Ovary (tissue), 7 donors: ENCODE measurements at regions not wholly inside any gene's neighbourhood (a gene's known extent, or its start where the extent isn't known, plus 50 kb on each side); places are given as distances from the start of the nearest gene placed in this dataset.

Experiments
- DNase-seq, 5 donors: peaks; one replicate each; pipeline ENCODE4 v3.0.0-alpha.2; 2019 to 2020
- H3K27ac ChIP-seq, 2 donors: fragments of 200-600 bp; one replicate each; pipeline versions ENCODE4 v1.5.1 to v1.8.0; 2019 to 2022
- H3K27me3 ChIP-seq: fragments of 200-600 bp; one replicate; pipeline ENCODE4 v1.8.0; 2022
- H3K36me3 ChIP-seq: fragments of 200-600 bp; sonication (generic); one replicate; pipeline ENCODE4 v1.5.1; 2019
- H3K4me1 ChIP-seq: one replicate; pipeline ENCODE4 v1.8.1; 2013; ENCODE audit warnings: mild to moderate bottlenecking, moderate library complexity; ENCODE audit not compliant: insufficient read depth
- H3K4me3 ChIP-seq: fragments of 200-600 bp; sonication (generic); one replicate; pipeline ENCODE4 v1.5.1; 2017
- H3K9me3 ChIP-seq, 2 donors: fragments of 200-600 bp in 1 of 2; sonication (generic) in 1 of 2; one replicate each; pipeline versions ENCODE4 v1.5.1 to v1.8.1; 2013 to 2019; ENCODE audit warnings: mild to moderate bottlenecking in 1 of 2, moderate library complexity in 1 of 2
- EP300 ChIP-seq: sonication (generic); formaldehyde crosslinking; IDR thresholded peaks from one replicate; pipeline ENCODE4 v1.6.1; 2017; ENCODE audit warnings: antibody characterized with exemption
- POLR2A ChIP-seq: fragments of 450-650 bp; IDR thresholded peaks from one replicate; pipeline ENCODE4 v1.6.1; 2017; ENCODE audit warnings: antibody characterized with exemption, mild to moderate bottlenecking, moderate library complexity
- WGBS, 3 donors: extraction: QIAGEN DNeasy Blood & Tissue Kit in 1 of 3; methylation state at CpG; one replicate each; pipeline versions ENCODE4 v1.1.5 to v1.1.7; 2013 to 2017; 5-methylcytosine and 5-hydroxymethylcytosine counted together
- intact Hi-C, 4 donors: fragments of 100-400 bp; cut with DNase I; formaldehyde crosslinking; loops; one replicate each; pipeline versions ENCODE4 v1.11.0 to v1.15.1; 2022 to 2023
- TF ChIP-seq, protein P1 (sequence below), 3 donors: fragments of 450-650 bp in 2 of 3; fragments of 200-600 bp in 1 of 3; IDR thresholded peaks; one replicate each; pipeline versions ENCODE4 v1.5.1 to v1.8.0; 2016 to 2022; ENCODE audit warnings: antibody characterized with exemption in 3 of 3, mild to moderate bottlenecking in 1 of 3
- donor health status: DM: no; HTN: no; CAD: no; lungs with moderate emphysema.
- donor health status: DM: no; HTN: no; CAD: no.
- donor health status: Bipolar disorder and iron deficiency.
- donor health status: DM: no; HTN: no; CAD: no.
- donor health status: DM: yes; HTN: yes; CAD: no.

GRCh38 chr21:38985568-38986378 is 180.0 kb downstream of the ETS2 start:
- Histone ChIP-seq H3K4me3 (no peak overlapping the region), H3K27me3 (no peaks in the 10 kb centered on the region), H3K36me3 (no peaks in the 10 kb centered on the region), H3K9me3 (no peaks in the 10 kb centered on the region), H3K27ac (peak overlapping the region; percentile 47 to 56), H3K4me1 (peaks cover 17% of the 10 kb centered on the region)
- intact Hi-C loops, result no loop called here
- 8 to 15% (median 11%) methylated on average over 18 of the region's 18 CpGs for WGBS, 3 donors
- DNase-seq, result peak; percentile 73 to 83 (median 76)
- TF ChIP-seq EP300 (no peak), POLR2A (no peak)

- Histone ChIP-seq H3K4me3 (no peak overlapping the region), H3K9me3 (no peaks in the 10 kb centered on the region), H3K36me3 (no peaks in the 10 kb centered on the region), H3K4me1 (peaks cover 13% of the 10 kb centered on the region), H3K27ac (peak overlapping the region; percentile 47 to 56), H3K27me3 (no peaks in the 10 kb centered on the region)
- TF ChIP-seq EP300 (no peak), POLR2A (no peak)
- TF ChIP-seq, protein P1, sequence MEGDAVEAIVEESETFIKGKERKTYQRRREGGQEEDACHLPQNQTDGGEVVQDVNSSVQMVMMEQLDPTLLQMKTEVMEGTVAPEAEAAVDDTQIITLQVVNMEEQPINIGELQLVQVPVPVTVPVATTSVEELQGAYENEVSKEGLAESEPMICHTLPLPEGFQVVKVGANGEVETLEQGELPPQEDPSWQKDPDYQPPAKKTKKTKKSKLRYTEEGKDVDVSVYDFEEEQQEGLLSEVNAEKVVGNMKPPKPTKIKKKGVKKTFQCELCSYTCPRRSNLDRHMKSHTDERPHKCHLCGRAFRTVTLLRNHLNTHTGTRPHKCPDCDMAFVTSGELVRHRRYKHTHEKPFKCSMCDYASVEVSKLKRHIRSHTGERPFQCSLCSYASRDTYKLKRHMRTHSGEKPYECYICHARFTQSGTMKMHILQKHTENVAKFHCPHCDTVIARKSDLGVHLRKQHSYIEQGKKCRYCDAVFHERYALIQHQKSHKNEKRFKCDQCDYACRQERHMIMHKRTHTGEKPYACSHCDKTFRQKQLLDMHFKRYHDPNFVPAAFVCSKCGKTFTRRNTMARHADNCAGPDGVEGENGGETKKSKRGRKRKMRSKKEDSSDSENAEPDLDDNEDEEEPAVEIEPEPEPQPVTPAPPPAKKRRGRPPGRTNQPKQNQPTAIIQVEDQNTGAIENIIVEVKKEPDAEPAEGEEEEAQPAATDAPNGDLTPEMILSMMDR (IDR thresholded peaks at IDR 0.05), result no peak
- peak in 3 of 5 donors; percentile 43 to 59 (median 59) for DNase-seq
- WGBS, 3 donors, result 4 to 9% (median 5%) methylated on average over 11 of the region's 11 CpGs
- intact Hi-C loops, result no loop called here
Observed at GRCh38 chr21:38984982-38985567, 179.3 kb downstream of the ETS2 start.

DNA sequence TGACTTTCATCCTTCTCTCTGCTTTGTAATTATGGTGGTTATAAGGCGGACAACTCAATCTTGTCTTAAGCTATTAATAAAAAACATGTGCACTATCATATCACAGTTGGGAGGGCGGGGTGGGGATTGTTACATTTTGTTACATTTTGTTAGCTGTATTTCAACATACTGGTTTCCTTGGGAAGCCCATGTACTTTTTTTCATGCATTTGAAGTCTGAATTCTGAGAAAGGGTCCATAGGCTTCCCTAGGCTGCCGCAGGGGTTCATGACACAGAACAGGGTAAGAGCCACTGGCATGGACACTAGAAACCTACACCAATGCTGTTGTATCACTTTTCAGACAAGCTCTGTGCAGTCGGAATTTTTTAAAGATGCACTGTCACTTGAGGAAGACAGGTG is 178.8 kb downstream of the ETS2 start:
- Histone ChIP-seq H3K4me1 (peaks cover 10% of the 10 kb centered on the region), H3K9me3 (no peaks in the 10 kb centered on the region)

DNA sequence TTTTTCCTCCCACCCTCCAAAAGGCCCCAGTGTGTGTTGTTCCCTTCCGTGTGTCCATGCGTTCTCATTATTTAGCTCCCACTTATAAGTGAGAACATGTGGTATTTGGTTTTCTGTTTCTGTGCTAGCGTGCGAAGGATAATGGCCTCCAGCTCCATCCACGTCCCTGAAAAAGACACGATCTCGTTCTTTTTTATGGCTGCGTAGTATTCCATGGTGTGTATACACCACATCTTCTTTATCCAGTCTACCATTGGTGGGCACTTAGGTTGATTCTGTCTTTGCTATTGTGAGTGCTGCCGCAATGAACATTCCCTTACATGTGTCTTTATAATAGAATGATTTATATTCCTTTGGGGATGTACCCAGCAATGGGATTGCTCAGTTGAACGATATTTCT is 177.8 kb downstream of the ETS2 start:
- TF ChIP-seq EP300 (no peak), POLR2A (no peak)
- TF ChIP-seq, protein P1 (IDR thresholded peaks at IDR 0.05), result no peak
- no peak overlapping the region for H3K27ac ChIP-seq
- H3K4me1 ChIP-seq, result peaks cover 10% of the 10 kb centered on the region
- no peak overlapping the region for H3K4me3 ChIP-seq
- intact Hi-C loops, result no loop called here
- no peaks in the 10 kb centered on the region for H3K36me3 ChIP-seq
- no peak for DNase-seq
- no peaks in the 10 kb centered on the region for H3K9me3 ChIP-seq
- H3K27me3 ChIP-seq, result no peaks in the 10 kb centered on the region
- WGBS, 3 donors, result 76 to 80% (median 77%) methylated on average over 10 of the region's 10 CpGs

More for the DNA sequence above, 178.8 kb downstream of the ETS2 start:
- no peaks in the 10 kb centered on the region for H3K27me3 ChIP-seq
- H3K27ac ChIP-seq, result peak overlapping the region; percentile 47 to 56
- no peak overlapping the region for H3K4me3 ChIP-seq
- no peaks in the 10 kb centered on the region for H3K36me3 ChIP-seq
- intact Hi-C loops, result no loop called here
- WGBS, 3 donors, result 32 to 60% (median 53%) methylated on average over 4 of the region's 4 CpGs
- TF ChIP-seq, protein P1 (IDR thresholded peaks at IDR 0.05), result no peak
- TF ChIP-seq EP300, result no peak
- no peak for TF ChIP-seq POLR2A
- DNase-seq, result no peak

DNA sequence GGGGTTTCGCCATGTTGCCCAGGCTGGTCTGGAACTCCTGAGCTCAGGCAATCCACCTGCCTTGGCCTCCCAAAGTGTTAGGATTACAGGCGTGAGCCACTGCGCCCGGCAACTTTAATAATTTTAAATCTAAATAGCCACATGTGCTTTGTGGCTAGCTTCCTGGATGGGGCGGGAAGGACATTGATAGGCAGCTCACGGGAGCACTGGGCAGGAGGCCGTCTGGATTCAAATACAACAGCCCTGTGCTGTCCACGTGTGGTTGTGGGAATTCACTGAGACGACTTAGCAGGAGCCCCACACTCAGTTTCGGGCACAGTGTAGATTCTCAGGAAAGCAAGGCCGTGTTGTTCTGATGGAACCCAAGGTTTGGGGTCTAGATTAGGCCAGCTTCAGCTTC is 177.1 kb downstream of the ETS2 start:
- DNase-seq, result no peak
- 94 to 96% (median 95%) methylated on average over 11 of the region's 11 CpGs for WGBS, 3 donors
- TF ChIP-seq, protein P1 (IDR thresholded peaks at IDR 0.05), result no peak
- no peak for TF ChIP-seq EP300
- TF ChIP-seq POLR2A, result no peak
- peaks cover 10% of the 10 kb centered on the region for H3K4me1 ChIP-seq
- no peaks in the 10 kb centered on the region for H3K27me3 ChIP-seq
- no peak overlapping the region for H3K4me3 ChIP-seq
- H3K27ac ChIP-seq, result no peak overlapping the region
- H3K9me3 ChIP-seq, result no peaks in the 10 kb centered on the region
- no peaks in the 10 kb centered on the region for H3K36me3 ChIP-seq
- intact Hi-C loops, result no loop called here
